ENCODE measurements at regions not wholly inside any gene's neighbourhood (a gene's known extent, or its start where the extent isn't known, plus 50 kb on each side); places are given as distances from the start of the nearest gene placed in this dataset.

- DNase-seq (ENCODE audit: low read depth): no peak
- H3K4me3 ChIP-seq (ENCODE audit: control insufficient read depth, low read depth, low read length): no peak overlapping the region
- TF ChIP-seq CTCF (IDR thresholded peaks at IDR 0.05; ENCODE audit: control insufficient read depth, insufficient read depth, low read depth, low read length, missing control alignments): no peak
Measured at GRCh38 chr2:41959760-41960159, 88.1 kb upstream of the PKDCC start.

GRCh38 chr2:41962922-41963622 lies 84.7 kb upstream of the PKDCC start:
- no peak for TF ChIP-seq CTCF (IDR thresholded peaks at IDR 0.05; ENCODE audit: control insufficient read depth, insufficient read depth, low read depth, low read length, missing control alignments)
- no peak overlapping the region for H3K4me3 ChIP-seq (ENCODE audit: control insufficient read depth, low read depth, low read length)
- DNase-seq (ENCODE audit: low read depth): no peak

GRCh38 chr2:41963661-41964525 lies 83.9 kb upstream of the PKDCC start:
- TF ChIP-seq CTCF (IDR thresholded peaks at IDR 0.05; ENCODE audit: control insufficient read depth, insufficient read depth, low read depth, low read length, missing control alignments): no peak
- H3K4me3 ChIP-seq (ENCODE audit: control insufficient read depth, low read depth, low read length): no peak overlapping the region
- DNase-seq (ENCODE audit: low read depth): no peak

GRCh38 chr2:41965173-41965908 lies 82.5 kb upstream of the PKDCC start:
- TF ChIP-seq CTCF (IDR thresholded peaks at IDR 0.05; ENCODE audit: control insufficient read depth, insufficient read depth, low read depth, low read length, missing control alignments): no peak
- DNase-seq (ENCODE audit: low read depth): no peak
- H3K4me3 ChIP-seq (ENCODE audit: control insufficient read depth, low read depth, low read length): no peak overlapping the region

GRCh38 chr2:41965909-41966295 lies 81.9 kb upstream of the PKDCC start:
- no peak for TF ChIP-seq CTCF (IDR thresholded peaks at IDR 0.05; ENCODE audit: control insufficient read depth, insufficient read depth, low read depth, low read length, missing control alignments)
- peak; percentile 50 for DNase-seq (ENCODE audit: low read depth)
- no peak overlapping the region for H3K4me3 ChIP-seq (ENCODE audit: control insufficient read depth, low read depth, low read length)

GRCh38 chr2:41966431-41966893 lies 81.4 kb upstream of the PKDCC start:
- peak; percentile 94 for DNase-seq (ENCODE audit: low read depth)
- no peak for TF ChIP-seq CTCF (IDR thresholded peaks at IDR 0.05; ENCODE audit: control insufficient read depth, insufficient read depth, low read depth, low read length, missing control alignments)
- no peak overlapping the region for H3K4me3 ChIP-seq (ENCODE audit: control insufficient read depth, low read depth, low read length)
